Activated naive CD4-positive, alpha-beta T cell treated with anti-CD3 and anti-CD28 coated beads, Interleukin-2, amount 50 U/mL, for 16 hours (primary cell): ENCODE measurements at regions not wholly inside any gene's neighbourhood (a gene's known extent, or its start where the extent isn't known, plus 50 kb on each side); places are given as distances from the start of the nearest gene placed in this dataset.
A peak's percentile ranks its signal among the peaks of the same experiment; 100 is the strongest.

Source experiments
- DNase-seq: peaks from one replicate; pipeline ENCODE4 v3.0.0-alpha.2; 2020

DNA sequence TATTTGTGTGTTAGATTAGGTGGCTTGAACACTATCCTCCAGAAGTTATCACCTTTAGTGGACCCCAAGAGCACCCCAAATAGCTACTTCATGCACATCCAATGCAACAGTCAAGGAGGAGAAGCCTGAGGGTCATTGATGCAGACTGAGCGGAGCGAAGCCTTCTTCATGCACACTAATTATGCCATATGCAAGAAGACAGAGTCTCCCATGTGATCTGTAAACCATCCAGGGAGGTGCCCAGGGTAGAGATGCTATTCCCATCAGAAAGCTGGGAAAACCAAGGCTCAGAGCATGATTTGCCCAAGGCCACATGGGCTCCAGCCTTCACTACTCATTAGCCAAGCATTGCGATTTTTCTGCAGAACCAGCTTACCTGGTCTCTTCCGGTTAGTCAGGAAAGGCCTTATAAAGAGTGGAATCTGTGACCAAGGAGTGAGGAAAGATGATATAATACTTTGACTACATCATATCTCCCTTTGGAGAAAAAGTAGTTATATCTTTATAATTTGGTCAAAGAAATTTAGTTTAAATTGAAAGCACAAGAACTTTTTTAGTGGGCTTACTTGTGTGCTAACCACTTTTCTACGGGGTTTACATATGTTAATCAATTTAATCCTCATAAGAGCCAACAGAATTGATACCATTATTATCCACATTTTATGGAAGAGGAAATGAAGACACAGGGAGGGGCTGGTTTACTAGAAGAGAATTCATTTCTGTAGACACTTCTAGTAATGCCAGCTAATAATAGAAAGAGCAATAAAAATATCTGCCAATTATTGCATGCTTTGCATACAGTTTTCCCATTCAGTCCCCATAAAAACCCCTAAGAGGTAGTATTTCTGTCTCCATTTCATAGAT lies 220.0 kb downstream of the ESM1 start:
- DNase-seq, result no peak

DNA sequence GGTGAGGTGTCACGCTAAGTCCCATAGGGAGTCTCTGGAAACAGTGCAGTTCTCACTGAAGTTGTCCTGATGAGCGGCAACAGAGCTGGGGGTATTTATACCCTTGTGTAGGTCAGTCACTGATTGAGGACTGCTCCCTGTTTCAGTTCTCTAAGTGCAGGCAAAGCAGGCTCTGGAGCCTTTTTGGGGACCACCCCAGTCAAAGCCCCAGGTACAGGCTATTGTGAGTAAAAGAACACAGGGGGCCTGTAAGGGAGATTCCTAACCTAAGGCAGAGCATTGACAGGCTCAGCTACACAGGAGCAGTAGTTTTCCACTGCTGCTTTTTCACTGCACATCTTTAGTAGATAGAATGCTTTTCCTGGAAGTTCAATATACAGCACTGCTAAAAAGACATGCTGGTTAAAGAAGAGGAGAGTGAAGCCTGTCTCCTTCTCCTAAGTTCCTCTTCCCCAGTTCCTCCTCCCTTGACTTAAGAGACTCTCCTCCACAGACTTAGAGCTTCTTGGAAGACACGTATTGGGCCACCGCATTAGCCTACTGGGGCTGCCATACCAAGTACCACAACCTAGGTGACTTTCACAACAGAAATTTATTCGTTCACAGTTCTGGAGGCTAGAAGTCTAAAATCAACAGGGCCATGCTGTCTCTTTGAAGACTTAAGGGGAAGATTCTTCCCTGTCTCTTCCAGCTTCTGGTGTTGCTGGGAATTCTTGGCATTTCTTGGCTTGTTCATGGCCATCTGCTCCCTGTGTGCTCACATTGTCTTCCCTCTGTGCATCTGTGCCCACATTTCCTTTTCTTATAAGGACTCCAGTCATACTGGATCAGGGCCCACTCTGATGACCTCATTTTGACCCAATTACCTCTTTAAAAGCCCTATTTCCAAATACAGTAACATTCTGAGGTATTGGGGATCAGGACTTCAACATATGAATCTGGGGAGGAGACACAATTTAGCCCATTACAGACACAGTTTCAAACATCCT lies 221.0 kb downstream of the ESM1 start:
- DNase-seq, result no peak

GRCh38 chr5:54761213-54761701 lies 224.1 kb downstream of the ESM1 start:
- DNase-seq, result no peak

GRCh38 chr5:54760182-54760935 lies 225.0 kb downstream of the ESM1 start:
- no peak for DNase-seq

DNA sequence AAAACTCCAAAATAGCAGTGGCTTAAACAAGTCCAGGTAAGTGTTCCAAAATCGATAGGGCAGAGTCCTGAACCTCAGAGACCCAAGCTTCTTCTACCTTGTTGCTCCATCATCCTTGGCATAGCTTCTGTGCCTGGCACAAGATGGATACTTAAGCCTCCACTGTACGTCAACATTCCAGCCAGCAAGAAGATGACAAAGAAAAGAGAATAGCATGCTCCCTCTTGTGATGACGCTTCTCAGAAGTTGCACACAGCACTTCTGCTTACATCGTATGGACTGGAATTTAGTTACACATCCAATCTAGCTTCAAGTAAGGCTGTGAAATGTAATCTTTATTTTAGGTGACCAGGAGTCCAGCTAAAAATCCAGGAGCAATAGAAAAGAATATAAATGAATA lies 227.4 kb downstream of the ESM1 start:
- DNase-seq, result no peak

GRCh38 chr5:54757541-54757940 lies 227.9 kb downstream of the ESM1 start:
- no peak for DNase-seq

DNA sequence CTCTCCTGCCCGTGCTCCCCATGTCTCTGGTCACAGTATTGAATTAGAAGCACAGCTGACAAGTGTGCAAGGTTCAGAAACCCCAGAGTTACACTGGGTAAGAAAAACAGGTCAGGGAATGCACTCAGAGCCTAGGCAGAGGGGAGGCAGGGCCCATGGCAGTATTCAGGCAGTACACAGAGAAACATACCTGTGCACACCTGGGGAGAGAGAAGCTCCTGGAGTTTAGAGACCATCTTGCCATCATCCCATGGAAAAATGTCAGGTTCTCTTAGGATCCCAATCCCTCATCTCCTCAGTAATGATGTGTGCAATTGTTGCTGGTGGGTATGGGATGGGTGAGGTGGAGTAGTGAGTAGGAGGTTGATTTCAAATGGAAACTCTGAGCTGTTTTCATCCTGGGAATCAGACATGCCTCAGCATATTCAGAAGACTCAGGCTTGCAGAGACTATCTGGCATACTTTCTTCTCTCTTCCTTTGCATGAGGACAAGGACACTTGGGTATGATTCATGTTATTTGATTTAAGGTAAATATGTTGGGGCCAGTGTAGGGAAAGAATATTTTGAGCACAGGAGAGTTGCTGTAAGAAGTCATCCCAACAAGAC lies 228.5 kb downstream of the ESM1 start:
- no peak for DNase-seq

- no peak for DNase-seq
Observed at GRCh38 chr5:54756301-54756700, 229.1 kb downstream of the ESM1 start.

DNA sequence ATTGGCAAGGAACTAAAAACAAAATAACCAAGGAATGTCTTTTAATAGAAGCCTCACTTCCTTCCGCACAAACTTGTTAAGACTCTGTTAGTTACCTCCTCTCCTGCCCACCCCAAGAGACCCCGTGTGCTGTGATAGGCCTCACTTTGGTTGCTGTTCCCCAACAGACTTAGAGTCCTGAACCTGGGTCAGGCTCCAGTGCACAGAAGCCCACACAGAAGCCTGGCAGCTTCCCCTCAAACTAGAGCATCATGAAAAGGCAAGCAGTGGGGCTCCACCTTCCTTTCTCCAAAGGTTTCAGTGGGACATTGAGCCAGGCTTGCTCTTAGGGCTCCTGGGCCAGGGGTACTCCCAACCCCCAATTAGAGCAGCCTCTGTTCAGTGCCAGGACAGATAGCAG lies 230.5 kb downstream of the ESM1 start:
- no peak for DNase-seq

DNA sequence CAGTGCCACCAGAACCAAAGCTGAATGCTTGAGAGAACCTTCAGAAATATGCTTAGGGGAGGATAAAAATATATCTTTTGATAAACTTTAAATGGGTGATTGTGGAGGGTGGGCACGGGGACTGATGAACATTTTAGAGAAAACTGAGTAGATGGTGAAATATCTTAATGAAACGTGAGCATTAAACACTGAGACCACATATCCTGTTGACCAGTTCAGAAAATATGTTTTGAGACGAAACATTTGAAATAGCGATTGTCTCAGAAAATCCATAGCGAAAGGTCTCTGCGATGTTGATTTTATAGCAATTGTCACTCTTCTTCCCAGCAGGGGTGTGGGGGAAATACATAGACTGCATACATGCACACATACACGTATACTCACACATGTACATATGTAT lies 231.0 kb downstream of the ESM1 start:
- no peak for DNase-seq

DNA sequence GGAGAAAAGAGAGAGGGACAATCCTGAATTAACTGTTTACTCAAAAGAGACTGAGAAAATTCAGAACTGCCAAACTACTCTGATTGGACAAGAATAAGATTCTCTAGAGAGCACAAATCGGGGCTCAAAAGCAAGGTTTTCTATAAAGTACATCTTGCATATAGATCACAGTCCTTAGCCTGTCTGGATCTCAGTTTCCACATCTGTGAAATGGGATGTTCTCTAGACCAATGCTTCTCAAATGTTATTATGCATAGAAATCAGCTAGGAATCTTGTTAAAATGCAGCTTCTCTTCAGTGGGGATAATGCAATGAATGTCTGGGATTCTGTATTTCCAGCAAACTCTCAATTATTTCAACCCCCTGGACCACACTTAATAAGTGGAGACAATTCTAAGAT lies 231.6 kb downstream of the ESM1 start:
- no peak for DNase-seq

DNA sequence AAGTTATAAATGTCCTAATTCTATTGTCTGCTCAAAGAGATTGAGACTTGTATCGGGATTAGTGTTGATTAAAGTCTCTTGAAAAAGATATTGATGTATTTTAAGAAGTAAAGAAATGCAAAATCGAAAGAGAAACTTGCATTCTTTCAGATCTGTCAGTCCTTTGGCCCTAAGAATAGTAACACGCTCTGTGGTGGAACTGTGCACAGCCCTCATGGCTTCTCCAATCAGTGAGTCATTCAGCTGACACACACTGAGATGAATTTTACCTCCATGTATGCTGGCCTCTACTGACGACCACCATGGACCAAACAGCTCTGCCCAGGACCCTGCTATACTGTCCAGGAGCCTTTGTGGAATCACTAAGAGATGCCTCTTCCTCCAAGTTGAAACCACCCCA lies 232.4 kb downstream of the ESM1 start:
- no peak for DNase-seq

DNA sequence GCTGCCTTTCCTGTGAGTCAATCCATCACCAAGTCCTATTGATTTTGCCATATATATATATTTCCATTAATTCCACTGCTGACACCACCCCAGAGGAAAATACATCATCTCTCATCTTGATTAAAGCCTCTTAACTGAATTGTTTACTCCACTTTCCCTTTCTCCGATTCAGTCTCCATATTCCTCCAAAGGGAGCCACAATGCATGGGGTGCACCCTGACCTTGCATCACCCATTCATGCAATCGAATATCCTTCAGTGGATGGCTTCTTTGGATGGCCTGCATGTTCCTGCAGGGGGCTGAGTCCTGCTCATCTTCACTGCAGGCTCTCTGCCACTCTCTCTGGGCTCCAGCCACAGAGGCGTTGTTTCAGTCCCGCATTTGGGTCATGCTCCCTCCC lies 231.0 kb downstream of the SNX18 start:
- DNase-seq, result no peak

GRCh38 chr5:54746777-54747398 lies 229.3 kb downstream of the SNX18 start:
- no peak for DNase-seq

GRCh38 chr5:54746346-54746745 lies 228.8 kb downstream of the SNX18 start:
- no peak for DNase-seq

GRCh38 chr5:54745599-54745998 lies 228.0 kb downstream of the SNX18 start:
- no peak for DNase-seq

GRCh38 chr5:54743997-54744788 lies 226.6 kb downstream of the SNX18 start:
- peak; percentile 18 for DNase-seq

DNA sequence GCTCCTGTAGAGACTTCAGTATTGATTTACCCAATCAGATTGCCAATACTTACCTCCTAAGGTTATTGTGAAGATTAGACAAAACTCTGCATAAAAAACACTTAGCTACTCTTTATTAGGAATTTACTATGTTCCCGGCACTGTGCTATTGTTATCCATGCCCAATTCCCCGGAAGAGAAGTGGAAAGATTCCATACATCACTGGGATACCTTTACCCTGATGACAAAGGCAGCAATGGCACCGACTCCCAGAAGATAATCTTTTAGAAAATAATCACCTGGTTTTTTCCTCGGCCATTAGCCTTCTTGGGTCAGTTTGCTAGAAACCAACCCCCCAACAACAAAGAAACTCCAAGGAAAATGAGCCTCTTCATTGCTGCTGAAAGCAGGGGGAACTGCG lies 226.0 kb downstream of the SNX18 start:
- DNase-seq, result no peak

- no peak for DNase-seq
Observed at GRCh38 chr5:54742417-54742891, 224.9 kb downstream of the SNX18 start.

GRCh38 chr5:54741711-54742110 lies 224.2 kb downstream of the SNX18 start:
- no peak for DNase-seq

DNA sequence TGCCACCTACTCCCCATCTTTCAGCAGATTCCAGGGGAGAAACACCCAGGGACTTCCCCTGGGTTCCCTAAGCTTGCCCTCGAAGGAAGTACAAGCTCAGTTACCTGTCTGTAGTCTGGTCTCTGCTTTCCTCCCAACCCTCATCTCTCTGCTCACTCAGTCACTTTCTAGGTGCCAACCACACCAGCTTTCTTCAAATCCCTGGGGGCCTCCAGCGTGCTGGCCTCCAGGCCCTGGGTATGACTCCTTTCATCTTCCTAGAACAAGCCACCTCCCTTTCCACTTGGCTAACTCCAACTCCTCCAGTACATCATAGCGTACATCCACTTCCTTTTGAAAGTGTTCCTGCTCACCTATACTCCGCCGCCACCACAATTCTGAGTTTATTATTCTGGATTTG lies 222.6 kb downstream of the SNX18 start:
- no peak for DNase-seq
